ENCODE measurements at regions not wholly inside any gene's neighbourhood (a gene's known extent, or its start where the extent isn't known, plus 50 kb on each side); places are given as distances from the start of the nearest gene placed in this dataset.

GRCh38 chr15:70179309-70179892 lies 81.7 kb upstream of the TLE3 start:
- TF ChIP-seq NFIC (IDR thresholded peaks at IDR 0.05), result peak; percentile 75
- no peak for TF ChIP-seq TCF12 (IDR thresholded peaks at IDR 0.05; ENCODE audit: low read depth)
- no peak for TF ChIP-seq MAX (IDR thresholded peaks at IDR 0.05)
- TF ChIP-seq FOXM1 (IDR thresholded peaks at IDR 0.05; ENCODE audit: borderline replicate concordance, low read depth), result no peak
- TF ChIP-seq EP300 (IDR thresholded peaks at IDR 0.05; ENCODE audit: borderline replicate concordance), result peak; percentile 13; the same call in 1 of the 2 replicates
- TF ChIP-seq CEBPB (IDR thresholded peaks at IDR 0.05), result peak; percentile 36; the same call in 1 of the 2 replicates
- TF ChIP-seq REST (IDR thresholded peaks at IDR 0.05; ENCODE audit: low read depth), result no peak
- TF ChIP-seq YY1 (IDR thresholded peaks at IDR 0.05; ENCODE audit: low read depth), result no peak
- TF ChIP-seq EGR1 (IDR thresholded peaks at IDR 0.05), result no peak

Data from Ishikawa (cell line).